Caco-2 (cell line): ENCODE measurements at regions not wholly inside any gene's neighbourhood (a gene's known extent, or its start where the extent isn't known, plus 50 kb on each side); places are given as distances from the start of the nearest gene placed in this dataset.

Experiments used
- BruUV-seq: library from RNA; stranded (reverse); fragments of 400-500 nt; replicated peaks from 2 replicates; lab custom pipeline; 2021; lab: Mats Ljungman, UMichigan
- CTCF ChIA-PET: fragments of 300-600 bp; sonication (Branson Sonifier 250); formaldehyde crosslinking; loops from one replicate; lab custom pipeline; 2022; ENCODE audit warnings: antibody characterized with exemption; lab: Charles Lee
- POLR2A ChIA-PET: fragments of 300-600 bp; sonication (Branson Sonifier 250); formaldehyde crosslinking; loops from one replicate; lab custom pipeline; 2022; ENCODE audit warnings: antibody characterized with exemption; lab: Charles Lee
- DNase-seq, 2 experiments: peaks; one replicate each; pipeline versions ENCODE4 v3.0.0 to v3.0.0-alpha.2; 2020 to 2022
- H3K27me3 ChIP-seq: replicated peaks from 2 replicates; pipeline ENCODE4 v1.6.0; 2011; ENCODE audit warnings: low read length; ENCODE audit not compliant: control insufficient read depth, insufficient read depth
- H3K36me3 ChIP-seq: 2 replicates; pipeline ENCODE4 v1.5.1; 2011; ENCODE audit warnings: low read length; ENCODE audit not compliant: control insufficient read depth, insufficient read depth
- H3K4me1 ChIP-seq: fragments of 250-450 bp; sonication (Bioruptor Pico); 2 replicates; pipeline ENCODE4 v1.5.1; 2020; ENCODE audit warnings: mild to moderate bottlenecking
- H3K4me3 ChIP-seq: 2 replicates; pipeline ENCODE4 v1.5.1; 2011; ENCODE audit warnings: low read depth, mild to moderate bottlenecking, control low read depth, low read length
- H3K9me3 ChIP-seq: fragments of 250-450 bp; sonication (Bioruptor Pico); 2 replicates; pipeline ENCODE4 v1.5.1; 2020; ENCODE audit warnings: mild to moderate bottlenecking, moderate library complexity
- H3K27ac Mint-ChIP-seq: one replicate; pipeline ENCODE4 v1.8.0; 2022; ENCODE audit warnings: mixed read lengths; ENCODE audit not compliant: unreplicated experiment
- H3K27me3 Mint-ChIP-seq: one replicate; pipeline ENCODE4 v1.8.0; 2022; ENCODE audit warnings: mixed read lengths; ENCODE audit not compliant: insufficient read depth, unreplicated experiment
- H3K36me3 Mint-ChIP-seq: one replicate; pipeline ENCODE4 v1.8.0; 2022; ENCODE audit warnings: mild to moderate bottlenecking, mixed read lengths; ENCODE audit not compliant: insufficient read depth, unreplicated experiment
- H3K4me1 Mint-ChIP-seq: one replicate; pipeline ENCODE4 v1.8.0; 2022; ENCODE audit warnings: low read depth, mixed read lengths; ENCODE audit not compliant: unreplicated experiment
- H3K4me3 Mint-ChIP-seq: one replicate; pipeline ENCODE4 v1.8.0; 2022; ENCODE audit warnings: mild to moderate bottlenecking, moderate library complexity, mixed read lengths; ENCODE audit not compliant: unreplicated experiment
- H3K9me3 Mint-ChIP-seq: one replicate; pipeline ENCODE4 v1.8.0; 2022; ENCODE audit warnings: mixed read lengths; ENCODE audit not compliant: unreplicated experiment
- CTCF ChIP-seq, 2 experiments: fragments of 200-600 bp in 1 of 2; IDR thresholded peaks; 1 replicate in 1 of 2; 2 replicates in 1 of 2; pipeline versions ENCODE4 v1.5.1 to v1.8.0; 2011 to 2022; ENCODE audit warnings: antibody characterized with exemption in 1 of 2, control low read depth in 1 of 2, inconsistent platforms in 1 of 2, low read depth in 1 of 2, low read length in 1 of 2, mild to moderate bottlenecking in 1 of 2, moderate library complexity in 1 of 2; ENCODE audit not compliant: insufficient read depth in 1 of 2, severe bottlenecking in 1 of 2, unreplicated experiment in 1 of 2
- intact Hi-C: fragments of 100-400 bp; cut with micrococcal nuclease; formaldehyde crosslinking; loops from one replicate; pipeline ENCODE4 v1.10.0; 2022; ENCODE audit not compliant: unreplicated experiment

GRCh38 chr10:30680908-30681307, 51.4 kb upstream of the LYZL2 start:
- no peaks in the 10 kb centered on the region for H3K36me3 ChIP-seq
- no peaks in the 10 kb centered on the region for H3K27me3 ChIP-seq
- Mint-ChIP-seq H3K36me3 (no peaks in the 10 kb centered on the region), H3K4me1 (peaks cover 7% of the 10 kb centered on the region), H3K9me3 (peaks cover 14% of the 10 kb centered on the region), H3K4me3 (no peak overlapping the region), H3K27me3 (peaks cover 12% of the 10 kb centered on the region), H3K27ac (no peak overlapping the region)
- ChIA-PET POLR2A (no interaction called here), CTCF (no interaction called here)
- H3K4me1 ChIP-seq, result peaks cover 11% of the 10 kb centered on the region; the same call in 1 of the 2 replicates
- H3K9me3 ChIP-seq, result peaks cover 11% of the 10 kb centered on the region
- no peak overlapping the region for H3K4me3 ChIP-seq
- DNase-seq, result no peak
- no peak for TF ChIP-seq CTCF (IDR thresholded peaks at IDR 0.05; ENCODE audit: insufficient read depth in 1 of 2, low read depth in 1 of 2, low read length in 1 of 2, severe bottlenecking in 1 of 2, unreplicated experiment in 1 of 2)
- intact Hi-C loops, result no loop called here
- BruUV-seq, result no TSS peak
